ENCODE measurements at regions not wholly inside any gene's neighbourhood (a gene's known extent, or its start where the extent isn't known, plus 50 kb on each side); places are given as distances from the start of the nearest gene placed in this dataset.

GRCh38 chr21:27352885-27353284, 386.0 kb upstream of the ADAMTS5 start:
- no peak for TF ChIP-seq CTCF (IDR thresholded peaks at IDR 0.05)
- no peak for TF ChIP-seq POLR2A (IDR thresholded peaks at IDR 0.05)
